ENCODE measurements at regions not wholly inside any gene's neighbourhood (a gene's known extent, or its start where the extent isn't known, plus 50 kb on each side); places are given as distances from the start of the nearest gene placed in this dataset.

DNA sequence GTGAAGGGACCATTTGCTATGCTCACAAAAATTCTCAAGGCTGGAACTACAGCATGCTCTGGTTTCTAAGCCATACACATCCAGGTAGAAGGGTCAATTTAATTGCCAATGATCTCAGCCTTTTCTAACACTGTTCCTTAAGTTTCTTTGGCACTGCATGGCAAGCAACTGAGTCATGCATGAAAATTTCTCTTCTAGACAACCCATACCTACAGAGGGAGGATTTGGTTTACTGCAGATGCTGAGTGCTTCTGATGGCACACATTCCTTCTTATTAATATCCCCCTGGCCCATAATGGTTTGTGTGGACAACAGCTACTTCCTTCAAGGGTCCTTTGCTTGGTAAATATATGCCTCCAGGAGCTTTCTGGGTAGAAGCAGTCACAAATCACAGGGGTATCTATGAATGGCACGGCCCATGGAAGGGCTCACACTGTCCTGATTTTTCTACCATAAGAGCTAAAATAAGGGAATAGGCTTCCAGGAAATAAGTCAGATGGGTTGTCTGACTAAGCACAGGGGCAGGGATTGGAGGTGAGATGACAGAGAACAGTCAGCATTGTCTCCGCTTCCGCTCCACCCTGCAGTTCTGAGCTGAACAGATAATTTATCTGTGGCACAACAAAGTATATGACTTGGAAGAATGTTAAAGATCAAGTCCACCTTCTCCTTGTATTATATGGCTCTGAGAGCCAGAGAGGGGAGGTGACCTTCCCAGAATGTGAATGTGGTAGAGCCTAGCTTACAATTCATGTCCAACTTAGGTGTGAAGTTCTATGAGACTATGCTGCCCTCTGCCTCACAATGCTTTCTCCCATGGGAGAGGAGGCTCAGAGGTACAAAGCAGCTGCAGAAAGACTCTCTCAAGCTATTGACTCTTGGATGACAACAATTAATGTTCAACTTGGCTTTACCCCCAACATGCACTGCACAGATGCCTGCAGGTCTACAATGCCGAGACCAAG, 199.2 kb upstream of the TNP1 start:
- ATAC-seq: no peak
- no peaks in the 10 kb centered on the region for H3K4me1 Mint-ChIP-seq (ENCODE audit: low read depth)

DNA sequence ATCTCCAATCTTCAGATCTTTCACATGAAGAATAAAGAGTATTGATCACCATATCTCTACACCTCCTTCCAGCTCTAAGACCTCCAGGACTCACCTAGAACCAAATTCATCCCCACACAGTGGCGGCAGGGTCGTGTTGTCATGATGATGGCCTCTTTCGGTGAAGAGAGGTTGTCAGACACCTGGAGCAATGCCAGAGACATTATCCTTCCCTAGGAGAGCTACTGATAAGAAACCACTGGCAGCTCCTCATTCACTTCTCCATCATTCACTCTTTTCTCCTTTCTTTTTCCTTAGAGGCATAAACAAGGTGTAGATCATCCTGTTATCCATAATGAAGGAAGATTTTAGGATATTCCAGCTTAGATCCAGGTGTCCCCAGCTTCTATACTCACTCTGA, 197.9 kb upstream of the TNP1 start:
- ATAC-seq: no peak
- no peaks in the 10 kb centered on the region for H3K36me3 Mint-ChIP-seq (ENCODE audit: insufficient read depth)
- H3K27me3 Mint-ChIP-seq (ENCODE audit: low read depth): no peaks in the 10 kb centered on the region
- H3K9me3 Mint-ChIP-seq: no peaks in the 10 kb centered on the region
- DNase-seq: no peak
- no peaks in the 10 kb centered on the region for H3K4me1 Mint-ChIP-seq (ENCODE audit: low read depth)
- H3K4me3 Mint-ChIP-seq: no peak overlapping the region

More for the DNA sequence above, 199.2 kb upstream of the TNP1 start:
- DNase-seq: no peak
- H3K27me3 Mint-ChIP-seq (ENCODE audit: low read depth): no peaks in the 10 kb centered on the region
- no peak overlapping the region for H3K4me3 Mint-ChIP-seq
- H3K9me3 Mint-ChIP-seq: no peaks in the 10 kb centered on the region
- no peaks in the 10 kb centered on the region for H3K36me3 Mint-ChIP-seq (ENCODE audit: insufficient read depth)

DNA sequence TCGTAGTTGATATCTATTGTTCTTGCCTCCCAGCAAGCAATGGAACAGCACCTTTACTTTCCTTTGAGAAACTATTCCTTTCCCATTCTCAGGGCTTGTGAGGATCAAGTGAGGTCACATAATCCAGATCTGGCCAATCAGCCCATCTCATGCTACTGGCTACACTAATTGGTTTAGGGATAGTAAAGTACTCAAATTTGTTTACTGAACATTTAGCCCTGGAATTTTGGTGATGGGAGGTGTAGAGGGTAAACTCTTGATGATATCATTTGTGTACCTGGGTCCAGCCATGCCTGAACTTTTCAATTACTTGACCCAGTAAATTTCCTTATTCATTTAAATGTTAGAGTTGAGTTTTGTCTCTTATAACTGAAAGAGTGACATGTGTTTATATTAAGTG, 195.8 kb upstream of the TNP1 start:
- Mint-ChIP-seq H3K9me3 (no peaks in the 10 kb centered on the region), H3K4me1 (ENCODE audit: low read depth) (no peaks in the 10 kb centered on the region), H3K4me3 (no peak overlapping the region), H3K36me3 (ENCODE audit: insufficient read depth) (no peaks in the 10 kb centered on the region), H3K27me3 (ENCODE audit: low read depth) (no peaks in the 10 kb centered on the region)
- ATAC-seq (no peak), DNase-seq (no peak)

DNA sequence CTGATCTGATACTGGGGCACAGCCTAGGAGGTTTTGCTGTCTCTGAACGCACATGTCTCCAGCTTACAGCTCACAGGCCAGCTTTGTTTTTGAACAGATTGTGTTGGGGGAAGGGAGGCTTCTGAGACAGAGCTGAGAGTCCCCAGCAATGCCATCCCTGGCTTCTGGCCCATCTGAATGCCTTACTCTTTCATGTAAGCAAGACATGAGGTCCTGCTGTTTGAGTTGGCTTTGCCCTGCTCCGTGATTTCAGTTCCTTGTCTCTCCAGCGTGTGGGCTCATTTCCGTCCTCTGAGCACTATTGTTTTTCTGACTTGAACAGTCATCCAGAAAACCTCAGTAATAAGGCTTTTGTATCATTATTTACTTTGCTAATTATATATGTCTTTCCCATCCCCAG, 194.9 kb upstream of the TNP1 start:
- no peaks in the 10 kb centered on the region for H3K27me3 Mint-ChIP-seq (ENCODE audit: low read depth)
- no peak overlapping the region for H3K4me3 Mint-ChIP-seq
- H3K36me3 Mint-ChIP-seq (ENCODE audit: insufficient read depth): no peaks in the 10 kb centered on the region
- H3K4me1 Mint-ChIP-seq (ENCODE audit: low read depth): no peaks in the 10 kb centered on the region
- no peaks in the 10 kb centered on the region for H3K9me3 Mint-ChIP-seq
- DNase-seq: no peak
- no peak for ATAC-seq

DNA sequence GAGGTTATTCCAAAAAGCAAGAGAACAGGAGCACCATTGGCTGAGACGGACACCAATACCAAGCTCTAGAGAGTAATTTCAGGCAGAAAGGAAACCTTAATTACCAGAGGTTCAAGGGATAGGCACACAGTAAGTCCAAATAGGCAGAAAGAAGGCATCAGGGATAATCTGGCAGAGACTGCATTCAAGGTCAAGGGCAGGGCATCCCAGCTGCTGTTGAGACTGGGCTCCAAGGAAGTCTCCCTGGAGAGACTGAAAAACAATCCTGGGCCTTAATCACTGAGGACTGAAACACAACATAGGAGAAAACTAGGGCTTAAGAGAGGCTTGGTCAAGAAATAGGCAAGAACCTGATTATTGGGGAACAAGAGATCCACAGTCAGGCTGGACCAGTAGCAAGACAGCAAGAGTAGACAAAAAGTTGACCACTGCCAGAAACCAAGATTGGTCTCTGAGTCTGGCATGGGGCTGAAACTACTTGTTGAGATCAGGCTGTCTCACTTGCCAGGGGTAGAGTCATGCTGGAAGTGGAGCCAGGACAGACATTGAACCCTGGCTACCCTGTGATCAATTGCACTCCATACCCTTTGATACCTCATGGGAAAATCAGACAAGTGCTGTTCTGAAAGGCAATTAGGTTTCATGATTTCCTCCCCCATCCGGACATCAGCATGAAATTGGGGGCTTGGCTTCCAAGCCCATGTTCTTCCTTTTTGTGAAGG, 193.2 kb upstream of the TNP1 start:
- peaks cover 4% of the 10 kb centered on the region for H3K27me3 Mint-ChIP-seq (ENCODE audit: low read depth)

DNA sequence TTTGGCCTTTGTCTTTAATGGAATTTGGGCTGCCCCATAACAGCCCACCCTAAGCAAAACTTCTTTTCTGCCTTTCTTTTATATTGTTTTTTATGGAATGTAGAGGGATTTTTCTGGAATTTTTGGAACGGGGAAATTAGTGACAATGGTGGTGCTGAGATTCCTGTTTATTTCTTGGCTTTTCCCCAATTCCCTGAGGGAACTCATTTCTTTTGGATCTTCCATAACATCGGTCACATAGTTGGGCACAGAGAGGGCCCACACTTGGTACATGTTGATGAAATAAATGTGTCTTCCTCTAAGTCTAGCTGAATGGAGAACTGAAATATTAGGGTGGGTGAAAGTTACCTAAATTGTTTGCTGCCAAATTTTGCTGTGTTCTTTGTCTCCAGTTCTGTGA, 191.6 kb upstream of the TNP1 start:
- DNase-seq (no peak), ATAC-seq (no peak)
- Mint-ChIP-seq H3K4me1 (ENCODE audit: low read depth) (no peaks in the 10 kb centered on the region), H3K27me3 (ENCODE audit: low read depth) (peaks cover 6% of the 10 kb centered on the region), H3K4me3 (no peak overlapping the region), H3K36me3 (ENCODE audit: insufficient read depth) (no peaks in the 10 kb centered on the region), H3K9me3 (no peaks in the 10 kb centered on the region)

More for the DNA sequence above, 193.2 kb upstream of the TNP1 start:
- ATAC-seq (no peak), DNase-seq (no peak)
- no peaks in the 10 kb centered on the region for H3K36me3 Mint-ChIP-seq (ENCODE audit: insufficient read depth)
- H3K4me3 Mint-ChIP-seq: no peak overlapping the region
- no peaks in the 10 kb centered on the region for H3K4me1 Mint-ChIP-seq (ENCODE audit: low read depth)
- no peaks in the 10 kb centered on the region for H3K9me3 Mint-ChIP-seq

DNA sequence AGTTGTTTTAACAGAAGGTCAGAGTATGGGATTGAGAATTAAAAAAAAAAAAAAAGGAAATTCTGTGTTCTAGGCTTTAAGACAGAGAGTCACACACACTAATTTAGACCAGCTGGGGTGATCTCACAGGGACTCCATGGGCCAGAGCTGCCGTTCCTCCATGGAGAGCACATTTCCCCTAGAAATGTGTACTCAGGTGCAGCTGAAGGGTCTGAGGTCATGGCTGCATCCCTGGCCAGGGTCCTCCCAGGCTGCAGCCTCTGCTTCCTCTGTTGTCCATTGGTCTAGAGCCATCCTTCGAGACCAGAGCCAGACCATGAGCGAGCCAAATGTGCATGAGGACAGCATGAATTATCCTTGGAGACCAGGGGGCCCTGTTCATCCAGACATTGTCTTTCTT, 190.1 kb upstream of the TNP1 start:
- Mint-ChIP-seq H3K4me1 (ENCODE audit: low read depth) (no peaks in the 10 kb centered on the region), H3K36me3 (ENCODE audit: insufficient read depth) (no peaks in the 10 kb centered on the region), H3K4me3 (no peak overlapping the region), H3K27me3 (ENCODE audit: low read depth) (peaks cover 6% of the 10 kb centered on the region), H3K9me3 (no peaks in the 10 kb centered on the region)
- ATAC-seq (no peak), DNase-seq (no peak)

DNA sequence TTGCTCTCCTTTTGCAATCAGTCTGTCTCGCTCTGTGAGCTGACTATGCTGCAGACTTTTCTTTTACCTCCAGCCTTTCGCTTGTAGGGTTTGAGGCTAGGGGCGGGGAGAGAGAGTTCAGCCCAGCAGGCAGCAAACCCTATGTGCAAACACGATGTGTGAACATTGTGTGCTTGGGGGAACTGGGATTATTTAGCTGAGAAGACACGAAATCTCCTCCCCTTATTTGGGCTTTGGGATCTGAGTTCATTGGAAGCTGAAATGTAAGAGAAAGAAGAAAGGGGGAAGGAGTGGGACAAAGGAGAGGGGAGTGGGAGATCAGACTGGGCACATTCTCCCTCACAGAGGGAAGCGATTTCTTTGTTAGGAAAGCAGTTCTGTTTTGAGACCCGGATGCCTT, 189.6 kb upstream of the TNP1 start:
- no peaks in the 10 kb centered on the region for H3K9me3 Mint-ChIP-seq
- no peak for DNase-seq
- H3K27me3 Mint-ChIP-seq (ENCODE audit: low read depth): peaks cover 9% of the 10 kb centered on the region
- no peaks in the 10 kb centered on the region for H3K36me3 Mint-ChIP-seq (ENCODE audit: insufficient read depth)
- ATAC-seq: no peak
- no peak overlapping the region for H3K4me3 Mint-ChIP-seq
- H3K4me1 Mint-ChIP-seq (ENCODE audit: low read depth): no peaks in the 10 kb centered on the region

DNA sequence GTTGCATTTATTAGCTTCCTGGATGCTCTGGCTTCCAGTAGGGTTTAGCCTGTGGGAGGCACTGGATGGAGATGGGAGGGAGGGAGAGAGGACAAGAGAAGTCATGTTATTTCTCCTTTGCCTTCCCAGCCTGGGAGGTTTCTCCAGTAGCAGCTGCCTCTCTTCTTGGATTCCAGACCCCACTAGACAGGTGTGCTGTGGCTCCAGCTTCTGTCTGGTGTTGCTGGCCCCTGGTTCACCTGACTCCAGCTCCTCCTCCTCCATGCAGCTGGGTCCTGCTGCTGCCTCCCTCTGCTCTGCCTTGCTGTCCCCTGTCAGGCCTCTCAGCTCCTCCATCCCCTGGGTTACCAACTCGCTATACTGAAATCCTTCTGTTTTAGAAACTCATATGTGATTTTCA, 188.9 kb upstream of the TNP1 start:
- Mint-ChIP-seq H3K9me3 (no peaks in the 10 kb centered on the region), H3K4me1 (ENCODE audit: low read depth) (no peaks in the 10 kb centered on the region), H3K4me3 (no peak overlapping the region), H3K36me3 (ENCODE audit: insufficient read depth) (no peaks in the 10 kb centered on the region), H3K27me3 (ENCODE audit: low read depth) (peaks cover 9% of the 10 kb centered on the region)
- no peak for DNase-seq
- no peak for ATAC-seq

DNA sequence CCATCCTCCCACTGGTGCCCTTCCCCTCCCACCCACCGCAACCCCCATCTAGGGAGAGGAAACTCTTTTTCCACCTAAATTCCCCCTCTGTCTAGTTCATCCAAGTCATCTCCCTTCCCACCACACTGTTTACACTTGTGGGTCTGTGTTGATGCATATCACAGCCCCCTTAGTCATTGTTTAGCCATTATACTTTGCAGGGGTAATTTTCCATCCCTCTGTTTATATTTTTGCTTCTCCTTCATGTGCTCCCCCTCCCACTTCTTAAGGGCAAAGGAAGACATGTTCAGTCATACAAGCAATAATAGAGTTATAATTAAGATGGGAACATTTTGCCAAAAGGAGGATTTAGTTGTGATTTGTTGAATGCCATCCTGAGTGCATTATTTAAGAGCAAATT, 187.8 kb upstream of the TNP1 start:
- Mint-ChIP-seq H3K4me1 (ENCODE audit: low read depth) (no peaks in the 10 kb centered on the region), H3K4me3 (no peak overlapping the region), H3K27me3 (ENCODE audit: low read depth) (peaks cover 9% of the 10 kb centered on the region), H3K9me3 (no peaks in the 10 kb centered on the region), H3K36me3 (ENCODE audit: insufficient read depth) (no peaks in the 10 kb centered on the region)
- no peak for DNase-seq
- no peak for ATAC-seq

DNA sequence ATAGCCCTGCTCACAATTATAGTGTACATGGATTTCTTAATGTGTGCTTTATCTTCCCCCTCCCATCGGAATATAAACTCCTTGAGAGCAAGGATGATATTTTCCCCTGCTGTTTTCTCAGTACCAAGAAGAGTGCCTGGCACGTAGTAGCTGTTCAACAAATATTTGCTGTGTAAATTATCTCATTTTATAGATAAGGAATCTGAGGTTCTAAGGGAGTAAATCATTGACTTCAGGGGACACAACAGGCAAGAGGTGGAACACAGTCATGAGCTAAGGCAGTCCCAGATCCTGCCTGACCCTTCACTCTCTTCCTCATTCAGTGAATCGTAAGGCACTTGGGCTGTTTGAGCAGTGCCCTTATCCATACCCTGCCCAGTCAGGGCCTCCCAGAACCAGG, 187.3 kb upstream of the TNP1 start:
- H3K36me3 Mint-ChIP-seq (ENCODE audit: insufficient read depth): no peaks in the 10 kb centered on the region
- H3K4me3 Mint-ChIP-seq: no peak overlapping the region
- no peak for ATAC-seq
- H3K4me1 Mint-ChIP-seq (ENCODE audit: low read depth): no peaks in the 10 kb centered on the region
- no peaks in the 10 kb centered on the region for H3K9me3 Mint-ChIP-seq
- no peak for DNase-seq
- peaks cover 9% of the 10 kb centered on the region for H3K27me3 Mint-ChIP-seq (ENCODE audit: low read depth)

DNA sequence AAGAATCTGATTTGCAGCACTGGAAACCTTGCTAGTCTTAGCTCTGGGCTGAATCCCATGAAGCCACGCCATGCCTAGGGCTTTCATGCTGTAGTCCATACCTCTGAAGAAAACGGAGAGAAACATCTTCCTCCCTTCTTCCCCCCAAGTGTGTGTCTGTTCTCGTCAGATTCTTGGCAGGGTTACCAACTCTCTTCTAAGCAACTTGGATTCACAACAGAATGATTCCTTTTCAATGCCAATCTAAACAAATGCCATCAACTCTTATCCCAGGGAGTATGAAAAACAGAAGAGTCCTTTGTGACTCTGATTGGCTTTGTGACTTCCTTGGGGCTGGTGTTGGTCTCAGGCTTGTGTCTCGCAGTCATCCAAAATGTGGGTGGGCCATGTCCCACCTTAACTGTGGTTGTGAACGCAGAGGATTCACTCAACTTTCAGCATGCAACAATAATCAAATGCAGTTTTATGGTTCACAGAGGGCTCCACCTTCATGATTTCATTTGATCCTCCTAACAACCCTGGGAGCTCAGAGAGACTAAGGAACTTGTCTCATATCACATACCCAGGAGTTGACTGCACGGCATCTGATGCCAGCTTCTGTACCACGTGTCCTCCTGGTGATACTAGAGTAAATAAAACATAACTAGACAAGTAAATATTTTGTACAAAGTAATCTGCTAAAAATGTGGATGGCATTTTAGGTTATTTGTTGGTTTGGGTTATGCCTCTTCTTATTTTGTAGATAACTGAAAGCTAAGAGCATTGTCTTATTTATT, 186.0 kb upstream of the TNP1 start:
- DNase-seq: no peak
- Mint-ChIP-seq H3K4me3 (no peak overlapping the region), H3K9me3 (no peaks in the 10 kb centered on the region), H3K27me3 (ENCODE audit: low read depth) (peaks cover 9% of the 10 kb centered on the region), H3K4me1 (ENCODE audit: low read depth) (no peaks in the 10 kb centered on the region), H3K36me3 (ENCODE audit: insufficient read depth) (no peaks in the 10 kb centered on the region)
- no peak for ATAC-seq

DNA sequence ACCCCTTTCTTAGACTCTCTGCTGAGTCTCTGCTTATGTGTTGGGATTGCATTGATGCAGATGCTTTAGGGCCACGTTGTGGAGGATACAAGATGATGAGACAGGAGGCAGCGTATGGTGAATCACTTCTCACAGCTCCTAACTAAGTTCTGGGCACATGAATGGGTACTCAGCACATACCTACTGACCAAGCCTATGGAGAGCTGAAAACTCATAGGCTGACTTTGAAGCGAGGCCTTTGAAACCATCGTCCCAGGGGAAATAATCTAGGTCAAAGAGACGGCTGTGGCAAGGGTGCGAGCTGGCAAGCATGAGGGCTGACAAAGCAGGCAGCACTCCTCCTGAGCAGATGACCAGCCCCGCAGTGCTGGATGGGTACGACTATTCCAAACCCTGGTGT, 180.2 kb upstream of the TNP1 start:
- Mint-ChIP-seq H3K4me3 (no peak overlapping the region), H3K9me3 (no peaks in the 10 kb centered on the region), H3K36me3 (ENCODE audit: insufficient read depth) (no peaks in the 10 kb centered on the region), H3K4me1 (ENCODE audit: low read depth) (no peaks in the 10 kb centered on the region), H3K27me3 (ENCODE audit: low read depth) (peaks cover 3% of the 10 kb centered on the region)
- no peak for DNase-seq
- ATAC-seq: no peak

DNA sequence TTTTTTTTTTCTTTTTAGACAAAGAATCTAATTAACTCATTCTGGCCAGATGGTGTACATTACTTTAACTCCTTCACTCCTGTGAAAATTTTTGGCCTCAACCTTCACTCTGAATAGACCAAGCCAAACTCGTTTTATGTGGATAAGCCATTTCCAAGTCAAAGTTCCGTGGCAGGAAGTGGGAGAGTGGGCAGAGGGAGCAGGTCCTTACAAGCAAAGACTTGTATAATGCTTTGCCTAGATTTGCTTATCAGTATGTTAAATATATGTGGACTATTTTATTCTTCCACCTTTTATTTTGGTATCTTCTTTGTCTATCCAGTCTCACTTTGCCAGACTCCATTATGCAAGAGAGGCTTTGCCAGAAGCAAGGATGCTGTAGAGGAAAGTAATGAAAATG, 178.1 kb upstream of the TNP1 start:
- H3K4me1 Mint-ChIP-seq (ENCODE audit: low read depth): no peaks in the 10 kb centered on the region
- DNase-seq (no peak), ATAC-seq (no peak)
- H3K4me3 Mint-ChIP-seq: no peak overlapping the region
- no peaks in the 10 kb centered on the region for H3K9me3 Mint-ChIP-seq
- no peaks in the 10 kb centered on the region for H3K36me3 Mint-ChIP-seq (ENCODE audit: insufficient read depth)
- no peaks in the 10 kb centered on the region for H3K27me3 Mint-ChIP-seq (ENCODE audit: low read depth)

Data from activated T-cell treated with anti-CD3 and anti-CD28 coated beads, Interleukin-2, amount 50 U/mL, for 4 hours (primary cell).